ENCODE measurements at regions not wholly inside any gene's neighbourhood (a gene's known extent, or its start where the extent isn't known, plus 50 kb on each side); places are given as distances from the start of the nearest gene placed in this dataset.
"Not testable (repeated sequence)": the region's sequence is repeated elsewhere in the genome, so short reads cannot be mapped to it uniquely, and the experiment has no call there.

GRCh38 chrX:95764972-95765451, 919.6 kb upstream of the DIAPH2 start:
- DNase-seq = peak; percentile 6
- Histone ChIP-seq H3K27me3 (ENCODE audit: insufficient read depth, low read depth, severe bottlenecking) (peaks cover 23% of the 10 kb centered on the region), H3K9me3 (ENCODE audit: severe bottlenecking) (no peaks in the 10 kb centered on the region), H3K36me3 (no peaks in the 10 kb centered on the region), H3K27ac (no peak overlapping the region), H3K4me3 (ENCODE audit: low read depth, low read length) (no peak overlapping the region)
- TF ChIP-seq CTCF (IDR thresholded peaks at IDR 0.05; ENCODE audit: low read depth, low read length) = peak; percentile 49; the same call in 1 of the 2 replicates

- H3K4me3 ChIP-seq (ENCODE audit: low read depth, low read length) = not testable (repeated sequence)
- peaks cover 24% of the 10 kb centered on the region for H3K27me3 ChIP-seq (ENCODE audit: insufficient read depth, low read depth, severe bottlenecking)
Measured at GRCh38 chrX:95771198-95771597, 913.4 kb upstream of the DIAPH2 start.

GRCh38 chrX:95791876-95792275, 892.8 kb upstream of the DIAPH2 start:
- no peak for TF ChIP-seq CTCF (IDR thresholded peaks at IDR 0.05; ENCODE audit: low read depth, low read length)

More at GRCh38 chrX:95771198-95771597, 913.4 kb upstream of the DIAPH2 start:
- not testable (repeated sequence) for H3K9me3 ChIP-seq (ENCODE audit: severe bottlenecking); DNase-seq; H3K36me3 ChIP-seq; H3K27ac ChIP-seq

GRCh38 chrX:95797344-95797743, 887.3 kb upstream of the DIAPH2 start:
- Histone ChIP-seq H3K9me3 (ENCODE audit: severe bottlenecking) (no peaks in the 10 kb centered on the region), H3K4me3 (ENCODE audit: low read depth, low read length) (no peak overlapping the region), H3K27me3 (ENCODE audit: insufficient read depth, low read depth, severe bottlenecking) (peaks cover 15% of the 10 kb centered on the region), H3K27ac (no peak overlapping the region), H3K36me3 (no peaks in the 10 kb centered on the region)
- DNase-seq = no peak
- no peak for TF ChIP-seq CTCF (IDR thresholded peaks at IDR 0.05; ENCODE audit: low read depth, low read length)

More at GRCh38 chrX:95791876-95792275, 892.8 kb upstream of the DIAPH2 start:
- Histone ChIP-seq H3K9me3 (ENCODE audit: severe bottlenecking) (no peaks in the 10 kb centered on the region), H3K27ac (no peak overlapping the region), H3K27me3 (ENCODE audit: insufficient read depth, low read depth, severe bottlenecking) (peaks cover 15% of the 10 kb centered on the region), H3K4me3 (ENCODE audit: low read depth, low read length) (no peak overlapping the region), H3K36me3 (no peaks in the 10 kb centered on the region)
- no peak for DNase-seq

- Histone ChIP-seq H3K9me3 (ENCODE audit: severe bottlenecking) (no peaks in the 10 kb centered on the region), H3K27me3 (ENCODE audit: insufficient read depth, low read depth, severe bottlenecking) (peaks cover 26% of the 10 kb centered on the region), H3K27ac (no peak overlapping the region), H3K36me3 (no peaks in the 10 kb centered on the region), H3K4me3 (ENCODE audit: low read depth, low read length) (no peak overlapping the region)
- no peak for TF ChIP-seq CTCF (IDR thresholded peaks at IDR 0.05; ENCODE audit: low read depth, low read length)
- DNase-seq = no peak
Measured at GRCh38 chrX:95823796-95824195, 860.8 kb upstream of the DIAPH2 start.

- Histone ChIP-seq H3K4me3 (ENCODE audit: low read depth, low read length) (no peak overlapping the region), H3K27me3 (ENCODE audit: insufficient read depth, low read depth, severe bottlenecking) (peaks cover 4% of the 10 kb centered on the region), H3K36me3 (no peaks in the 10 kb centered on the region), H3K27ac (no peak overlapping the region), H3K9me3 (ENCODE audit: severe bottlenecking) (no peaks in the 10 kb centered on the region)
- TF ChIP-seq CTCF (IDR thresholded peaks at IDR 0.05; ENCODE audit: low read depth, low read length) = no peak
- no peak for DNase-seq
Measured at GRCh38 chrX:95835223-95835622, 849.4 kb upstream of the DIAPH2 start.
